Embryonic facial prominence (tissue), 1 donor: ENCODE measurements at regions not wholly inside any gene's neighbourhood (a gene's known extent, or its start where the extent isn't known, plus 50 kb on each side); places are given as distances from the start of the nearest gene placed in this dataset.
"Not testable (repeated sequence)": the region's sequence is repeated elsewhere in the genome, so short reads cannot be mapped to it uniquely, and the experiment has no call there.

ENCODE experiments used
- DNase-seq: peaks from one replicate; pipeline ENCODE4 v3.0.0-alpha.2; 2016; ENCODE audit errors: extremely low spot score

DNA sequence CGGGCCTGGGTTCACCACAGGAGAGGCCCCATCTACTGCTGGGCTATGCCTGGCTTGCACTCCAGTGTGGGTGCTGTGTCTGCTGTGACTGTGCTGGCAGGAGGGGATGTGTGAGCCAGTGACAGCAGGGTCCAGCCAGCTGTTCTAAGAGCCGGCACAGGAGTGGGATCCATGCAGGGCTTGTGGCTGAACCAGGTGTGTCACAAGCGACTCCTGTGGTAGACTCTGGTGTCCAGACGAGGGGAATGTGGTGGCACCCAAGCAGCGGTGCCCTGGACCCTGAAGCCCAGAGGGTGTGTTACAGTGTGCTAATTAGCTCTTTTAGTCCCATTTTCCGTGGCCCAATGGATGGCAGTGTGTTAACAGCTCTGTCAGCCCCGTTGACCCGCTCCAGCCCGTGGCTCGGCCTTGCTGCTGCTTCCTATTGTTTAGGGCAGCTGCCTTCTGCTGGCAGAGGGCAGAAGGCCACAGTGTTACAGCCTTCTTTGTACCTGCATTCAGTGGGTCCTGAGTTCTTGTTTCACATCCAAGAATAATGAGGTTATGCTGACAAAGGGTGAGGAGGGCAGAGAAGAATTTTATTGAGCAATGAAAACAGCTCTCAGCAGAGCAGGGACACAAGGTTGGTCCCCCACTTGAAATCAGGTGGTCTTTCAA, 78.5 kb upstream of the RNU6-1 start:
- no peak for DNase-seq

GRCh38 chr15:67920524-67921240, 80.8 kb upstream of the RNU6-1 start:
- no peak for DNase-seq

- DNase-seq = no peak
Measured at GRCh38 chr15:67922106-67922675, 82.3 kb upstream of the RNU6-1 start.

GRCh38 chr15:67922971-67923945, 83.4 kb upstream of the RNU6-1 start:
- no peak for DNase-seq

DNA sequence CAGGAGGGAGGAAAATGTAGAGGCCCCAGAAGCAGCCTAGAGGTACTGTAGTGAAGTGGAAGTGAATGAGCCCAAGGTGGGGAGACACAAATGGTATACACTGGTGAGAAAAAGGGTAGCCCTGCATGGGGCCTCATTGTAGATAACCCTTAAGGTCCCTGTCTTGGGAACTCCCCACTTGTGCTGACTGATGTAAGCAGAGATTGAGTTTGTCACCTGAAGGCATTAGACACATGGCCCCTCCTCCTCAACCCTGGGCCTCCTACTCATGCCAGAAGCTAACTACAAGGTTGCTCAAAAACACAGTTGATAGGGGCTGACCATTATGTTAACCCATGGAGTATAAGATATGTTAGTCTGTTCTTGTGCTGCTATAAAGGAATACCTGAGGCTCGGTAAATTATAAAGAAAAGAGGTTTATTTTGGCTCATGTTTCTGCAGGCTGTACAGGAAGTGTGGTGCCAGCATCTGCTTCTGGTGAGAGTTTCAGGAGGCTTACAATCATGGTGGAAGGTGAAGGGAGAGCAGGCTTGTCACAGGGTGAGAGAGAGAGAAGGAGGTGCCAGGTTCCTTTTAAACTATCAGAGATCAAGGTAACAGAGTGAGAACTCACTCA, 84.6 kb upstream of the RNU6-1 start:
- DNase-seq = no peak

- DNase-seq = no peak
Measured at GRCh38 chr15:67925182-67925581, 85.3 kb upstream of the RNU6-1 start.

DNA sequence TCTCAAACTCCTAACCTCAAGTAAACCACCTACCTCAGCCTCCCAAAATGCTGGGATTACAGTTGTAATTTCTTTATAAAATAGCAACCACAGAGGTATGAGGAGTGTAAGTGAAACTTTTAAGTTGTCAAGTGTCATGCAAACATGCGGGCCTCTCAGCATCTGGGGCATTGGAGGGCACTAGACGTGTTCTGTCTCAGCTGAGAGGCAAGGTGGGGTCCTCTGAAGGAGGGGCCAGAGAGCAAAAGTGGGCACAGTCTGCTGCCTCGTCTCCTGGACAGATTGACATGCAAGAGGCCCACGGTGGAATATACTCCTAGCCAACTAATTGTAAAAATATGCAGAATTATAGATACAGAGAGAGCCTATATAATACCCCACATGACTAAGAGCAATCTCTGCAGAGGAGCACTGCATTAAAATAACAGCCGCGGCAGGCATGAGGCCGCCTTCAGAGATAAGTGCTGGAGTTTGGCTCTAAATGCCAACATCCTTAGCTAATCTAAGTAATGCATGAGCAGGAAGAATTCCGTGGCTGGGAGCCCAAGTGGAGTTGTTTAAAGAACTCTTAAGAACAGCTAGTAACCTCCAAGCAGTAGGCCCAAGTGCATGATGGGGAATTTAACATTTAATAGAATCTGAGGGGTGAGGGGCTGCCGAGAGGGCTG, 87.8 kb upstream of the RNU6-1 start:
- DNase-seq = peak; percentile 78

DNA sequence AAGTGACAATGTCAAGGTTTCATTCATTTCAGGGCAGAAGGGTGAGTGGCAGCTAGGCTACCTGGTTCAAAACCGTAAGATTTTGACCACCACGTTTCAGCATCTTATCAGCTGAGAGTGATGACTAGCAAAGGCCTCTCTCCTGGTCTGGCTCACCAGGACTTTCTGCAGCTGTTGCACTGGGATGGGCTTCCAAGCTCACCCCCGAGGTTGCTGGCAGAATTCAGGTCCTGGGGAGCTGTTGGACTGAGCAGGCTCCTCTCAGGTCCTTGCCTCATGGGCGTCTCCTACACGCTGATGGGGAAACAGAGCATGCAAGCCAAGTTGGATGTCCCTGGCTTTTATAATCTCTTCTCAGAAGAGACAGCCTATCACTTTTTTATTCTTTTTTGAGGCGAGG, 88.8 kb upstream of the RNU6-1 start:
- DNase-seq = no peak

DNA sequence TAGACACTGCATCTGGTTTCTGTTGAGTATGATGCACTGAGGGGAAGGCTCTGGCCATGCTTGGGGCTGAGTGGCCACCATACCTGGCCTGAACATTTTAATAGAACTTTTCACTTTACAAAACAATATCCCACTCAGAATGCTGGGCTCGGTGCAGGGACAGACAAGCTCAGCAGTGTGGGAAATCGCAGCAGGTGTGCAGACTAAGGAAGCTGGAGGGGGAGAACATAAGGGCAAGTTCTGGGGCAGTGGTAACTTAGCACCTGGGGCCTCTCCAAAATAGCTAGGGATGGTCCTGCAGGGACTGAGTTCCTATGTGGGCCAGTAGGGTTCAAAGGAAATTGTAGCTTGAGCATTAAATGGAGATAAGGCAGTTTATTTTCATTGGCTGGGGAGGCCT, 90.9 kb upstream of the RNU6-1 start:
- no peak for DNase-seq

- DNase-seq = no peak
Measured at GRCh38 chr15:67931861-67932260, 92.0 kb upstream of the RNU6-1 start.

DNA sequence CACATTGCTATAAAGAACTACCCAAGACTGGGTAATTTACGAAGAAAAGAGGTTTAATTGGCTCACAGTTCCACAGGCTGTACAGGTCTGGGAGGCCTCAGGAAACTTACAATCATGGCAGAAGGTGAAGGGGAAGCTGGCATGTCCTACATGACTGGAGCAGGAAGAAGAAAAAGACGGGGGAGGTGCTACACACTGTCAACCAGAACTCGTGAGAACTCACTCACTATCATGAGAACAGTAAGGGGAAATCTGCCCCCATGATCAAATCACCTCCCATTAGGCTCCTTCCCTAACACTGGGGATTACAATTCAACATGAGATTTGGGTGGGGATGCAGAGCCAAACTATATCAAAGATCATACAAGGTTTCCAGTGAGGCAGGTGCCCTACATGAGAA, 94.3 kb upstream of the RNU6-1 start:
- DNase-seq = not testable (repeated sequence)

DNA sequence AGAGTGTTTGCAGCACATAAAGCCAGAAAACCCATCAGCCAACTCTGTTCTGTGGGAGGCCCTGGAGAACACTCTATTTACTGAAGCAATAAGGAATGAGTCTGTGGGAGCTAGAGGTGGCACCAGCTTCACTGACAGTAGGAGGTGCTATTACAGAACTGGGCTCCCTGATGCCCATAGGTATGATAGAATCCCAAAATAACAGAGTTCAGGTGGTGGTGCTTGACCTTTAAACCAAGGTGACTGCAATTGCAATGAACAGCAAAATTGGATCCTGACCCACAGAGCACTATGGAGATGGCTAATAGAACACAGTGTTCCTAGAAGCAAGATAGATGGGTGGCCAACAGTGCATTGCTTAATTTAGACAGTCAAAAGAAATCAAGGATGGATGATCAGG, 95.4 kb upstream of the RNU6-1 start:
- no peak for DNase-seq

GRCh38 chr15:67936258-67936657, 96.4 kb upstream of the RNU6-1 start:
- no peak for DNase-seq

GRCh38 chr15:67937153-67937761, 97.4 kb upstream of the RNU6-1 start:
- DNase-seq = no peak

DNA sequence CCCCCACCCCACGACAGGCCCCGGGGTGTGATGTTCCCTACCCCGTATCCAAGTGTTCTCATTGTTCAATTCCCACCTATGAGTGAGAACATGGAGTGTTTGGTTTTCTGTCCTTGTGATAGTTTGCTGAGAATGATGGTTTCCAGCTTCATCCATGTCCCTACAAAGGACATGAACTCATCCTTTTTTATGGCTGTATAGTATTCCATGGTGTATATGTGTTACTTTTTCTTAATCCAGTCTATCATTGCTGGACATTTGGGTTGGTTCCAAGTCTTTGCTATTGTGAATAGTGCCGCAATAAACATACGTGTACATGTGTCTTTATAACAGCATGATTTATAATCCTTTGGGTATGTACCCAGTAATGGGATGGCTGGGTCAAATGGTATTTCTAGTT, 99.3 kb upstream of the RNU6-1 start:
- DNase-seq = not testable (repeated sequence)

GRCh38 chr15:67939588-67940323, 99.9 kb upstream of the RNU6-1 start:
- DNase-seq = not testable (repeated sequence)

- no peak for DNase-seq
Measured at GRCh38 chr15:67940324-67940719, 100.5 kb upstream of the RNU6-1 start.

GRCh38 chr15:67941648-67942310, 101.9 kb upstream of the RNU6-1 start:
- no peak for DNase-seq

GRCh38 chr15:67943475-67943874, 103.6 kb upstream of the RNU6-1 start:
- no peak for DNase-seq
